Cardiac fibroblast (primary cell): ENCODE measurements at regions not wholly inside any gene's neighbourhood (a gene's known extent, or its start where the extent isn't known, plus 50 kb on each side); places are given as distances from the start of the nearest gene placed in this dataset.
"Not testable (repeated sequence)": the region's sequence is repeated elsewhere in the genome, so short reads cannot be mapped to it uniquely, and the experiment has no call there.

Source experiments
- DNase-seq, 2 donors: peaks; one replicate each; pipeline versions ENCODE4 v3.0.0 to v3.0.0-alpha.2; 2010; ENCODE audit warnings: low read depth in 2 of 2
- H3K4me3 ChIP-seq, 2 donors: replicated peaks in 1 of 2; 1 replicate in 1 of 2; 2 replicates in 1 of 2; pipeline ENCODE4 v1.5.1; 2011; ENCODE audit warnings: low read depth in 2 of 2, low read length in 2 of 2, mild to moderate bottlenecking in 2 of 2, moderate library complexity in 1 of 2
- CTCF ChIP-seq: IDR thresholded peaks from one replicate; pipeline ENCODE4 v1.5.1; 2011; ENCODE audit warnings: low read depth, mild to moderate bottlenecking, low read length, inconsistent platforms

GRCh38 chr2:105509269-105510086 lies 110.6 kb upstream of the FHL2 start:
- H3K4me3 ChIP-seq: no peak overlapping the region
- no peak for DNase-seq
- no peak for TF ChIP-seq CTCF

GRCh38 chr2:105506860-105507259 lies 108.0 kb upstream of the FHL2 start:
- not testable (repeated sequence) for H3K4me3 ChIP-seq, DNase-seq

DNA sequence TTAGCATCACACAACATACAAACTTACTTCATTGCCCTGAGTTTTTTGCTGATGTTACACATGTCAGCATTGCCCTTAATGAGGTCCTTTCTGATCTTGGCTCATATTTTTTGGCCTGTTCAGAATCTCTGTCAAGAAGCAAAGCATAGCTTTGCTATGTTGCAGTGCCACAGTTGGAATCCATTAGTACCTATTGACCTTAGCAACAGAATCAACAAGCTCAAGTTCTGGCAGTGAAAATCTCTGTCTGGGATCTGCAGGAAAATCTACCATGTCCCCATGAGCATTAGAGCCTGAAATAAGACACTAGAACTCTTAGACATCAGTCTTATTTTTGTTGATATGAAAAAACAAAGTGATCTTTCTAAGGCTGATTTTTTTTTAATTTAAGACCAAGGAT lies 105.6 kb upstream of the FHL2 start:
- H3K4me3 ChIP-seq: no peak overlapping the region
- TF ChIP-seq CTCF: no peak
- DNase-seq: no peak

DNA sequence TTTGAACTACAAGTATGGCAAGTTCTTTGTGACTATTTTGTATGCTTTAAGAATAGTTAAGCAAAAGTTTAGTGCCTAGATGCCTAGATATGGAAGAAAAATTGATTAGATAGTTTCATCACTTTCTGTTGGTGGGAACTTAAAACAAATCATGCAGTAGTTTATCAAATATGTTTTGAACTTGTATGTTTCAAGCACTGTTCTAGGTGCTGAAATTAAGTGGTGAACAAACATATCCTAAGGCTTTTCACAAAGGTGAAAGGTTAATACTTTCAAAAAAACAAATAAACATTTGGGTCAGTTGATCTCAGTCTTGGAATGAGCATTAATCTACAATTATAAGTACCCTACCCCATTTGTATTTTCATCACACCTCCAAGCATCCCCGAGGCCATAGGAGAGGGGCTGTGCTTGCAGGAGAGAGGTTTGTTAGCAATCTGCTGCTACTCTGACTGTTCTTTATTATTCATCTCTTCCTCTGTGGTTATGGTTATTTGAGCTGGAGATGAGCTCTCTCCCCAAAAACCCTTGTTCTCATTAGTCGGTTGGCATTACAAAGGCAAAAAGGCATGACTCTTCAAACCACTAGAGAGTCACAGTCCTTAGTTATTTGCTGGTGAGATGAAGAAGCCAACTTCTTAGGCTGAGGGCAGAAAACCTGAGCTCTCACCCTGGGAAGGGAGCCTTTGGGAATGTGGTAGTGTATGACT lies 103.9 kb upstream of the FHL2 start:
- no peak overlapping the region for H3K4me3 ChIP-seq
- no peak for DNase-seq
- TF ChIP-seq CTCF: no peak

DNA sequence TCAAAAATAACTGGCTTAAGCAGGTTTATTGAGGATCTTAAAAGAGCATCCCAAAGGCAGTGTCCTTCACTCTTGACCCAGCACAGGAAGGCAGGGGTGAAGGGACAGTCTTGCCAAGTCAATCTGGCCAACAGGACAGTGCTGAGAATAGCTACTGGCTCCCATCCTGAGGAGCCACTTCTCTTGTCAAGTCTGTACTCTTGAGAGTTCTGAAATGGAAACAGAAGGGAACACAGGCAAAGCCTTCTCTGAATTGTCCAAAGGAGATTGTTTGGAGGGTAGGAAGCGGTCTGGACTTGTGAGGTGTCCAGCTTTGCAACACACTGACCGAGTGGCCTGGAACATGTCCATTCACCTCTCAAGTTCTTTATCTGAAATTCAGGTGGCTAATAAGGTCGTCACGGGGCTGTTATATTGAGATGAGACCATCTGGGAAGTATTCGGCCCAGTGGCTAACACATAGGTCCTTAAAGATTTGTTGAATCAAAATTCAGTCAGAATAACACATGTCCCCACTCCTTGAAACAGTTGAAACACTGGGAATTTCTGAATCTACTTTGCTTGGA lies 99.5 kb upstream of the FHL2 start:
- TF ChIP-seq CTCF: no peak
- DNase-seq: no peak
- no peak overlapping the region for H3K4me3 ChIP-seq

DNA sequence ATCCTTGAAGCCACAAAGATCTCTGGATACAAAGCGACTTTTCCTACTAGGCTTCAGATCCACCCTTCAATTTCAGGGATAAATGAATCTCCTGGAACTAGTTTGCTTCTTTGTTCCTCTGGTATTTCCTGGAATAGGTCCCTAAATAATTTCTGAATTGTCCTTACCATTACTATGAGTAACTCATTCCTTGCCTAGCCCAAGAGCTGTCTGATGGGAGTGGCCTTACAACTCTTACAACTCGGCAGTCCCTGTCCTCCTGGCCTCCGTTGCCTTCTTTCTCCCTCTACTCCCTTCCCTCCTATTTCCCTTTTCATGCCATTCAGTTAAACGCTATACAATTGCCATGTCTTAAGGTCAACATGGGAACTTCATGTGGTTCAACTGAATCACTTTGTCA lies 98.2 kb upstream of the FHL2 start:
- H3K4me3 ChIP-seq: no peak overlapping the region
- no peak for DNase-seq
- no peak for TF ChIP-seq CTCF

DNA sequence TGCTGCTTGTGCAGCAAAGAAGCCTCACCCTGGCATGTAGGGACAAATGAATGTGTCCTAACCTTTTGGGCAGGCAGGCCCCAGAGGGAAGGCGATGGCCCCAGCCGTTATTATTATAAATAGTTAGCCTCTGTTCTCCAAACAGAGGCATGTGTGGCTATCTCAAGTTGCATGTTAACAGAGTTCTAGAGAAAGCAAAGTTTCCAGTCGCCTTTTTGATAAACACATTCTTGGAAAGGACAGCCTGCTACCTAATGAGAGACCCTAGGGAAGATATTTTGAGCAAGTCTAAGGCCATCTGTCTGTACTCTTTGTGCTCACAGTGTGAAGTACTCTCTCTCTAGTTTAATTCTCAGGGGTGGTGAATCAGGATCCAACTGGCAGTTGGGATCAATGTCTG lies 97.4 kb upstream of the FHL2 start:
- no peak for DNase-seq
- no peak overlapping the region for H3K4me3 ChIP-seq
- no peak for TF ChIP-seq CTCF
